ENCODE measurements at regions not wholly inside any gene's neighbourhood (a gene's known extent, or its start where the extent isn't known, plus 50 kb on each side); places are given as distances from the start of the nearest gene placed in this dataset.

GRCh38 chr16:50925758-50926357 is 184.0 kb downstream of the CYLD start:
- FAIRE-seq (no peak), DNase-seq (ENCODE audit: low spot score) (no peak)

GRCh38 chr16:50924759-50925545 is 183.1 kb downstream of the CYLD start:
- DNase-seq (ENCODE audit: low spot score) = no peak
- no peak for FAIRE-seq

- no peak for DNase-seq (ENCODE audit: low spot score)
- no peak for FAIRE-seq
Observed at GRCh38 chr16:50917950-50918703, 176.2 kb downstream of the CYLD start.

GRCh38 chr16:50916040-50916439 is 174.2 kb downstream of the CYLD start:
- DNase-seq (ENCODE audit: low spot score) (no peak), FAIRE-seq (no peak)

GRCh38 chr16:50915120-50915519 is 173.2 kb downstream of the CYLD start:
- no peak for FAIRE-seq
- no peak for DNase-seq (ENCODE audit: low spot score)

- no peak for DNase-seq (ENCODE audit: low spot score)
- FAIRE-seq = no peak
Observed at GRCh38 chr16:50910736-50911100, 168.8 kb downstream of the CYLD start.

- FAIRE-seq (no peak), DNase-seq (ENCODE audit: low spot score) (no peak)
Observed at GRCh38 chr16:50909831-50910735, 168.2 kb downstream of the CYLD start.

- FAIRE-seq (no peak), DNase-seq (ENCODE audit: low spot score) (no peak)
Observed at GRCh38 chr16:50908468-50908867, 166.6 kb downstream of the CYLD start.

GRCh38 chr16:50906454-50906853 is 164.6 kb downstream of the CYLD start:
- DNase-seq (ENCODE audit: low spot score) (no peak), FAIRE-seq (no peak)

GRCh38 chr16:50902457-50902856 is 160.6 kb downstream of the CYLD start:
- FAIRE-seq (no peak), DNase-seq (ENCODE audit: low spot score) (no peak)

- FAIRE-seq = no peak
- DNase-seq (ENCODE audit: low spot score) = no peak
Observed at GRCh38 chr16:50901062-50901461, 159.2 kb downstream of the CYLD start.

GRCh38 chr16:50900391-50900942 is 158.6 kb downstream of the CYLD start:
- DNase-seq (ENCODE audit: low spot score) = no peak
- no peak for FAIRE-seq

- DNase-seq (ENCODE audit: low spot score) (no peak), FAIRE-seq (no peak)
Observed at GRCh38 chr16:50899951-50900350, 158.1 kb downstream of the CYLD start.

- FAIRE-seq (no peak), DNase-seq (ENCODE audit: low spot score) (no peak)
Observed at GRCh38 chr16:50889746-50890145, 147.9 kb downstream of the CYLD start.

GRCh38 chr16:50889276-50889675 is 147.4 kb downstream of the CYLD start:
- no peak for DNase-seq (ENCODE audit: low spot score)
- no peak for FAIRE-seq

- FAIRE-seq = no peak
- DNase-seq (ENCODE audit: low spot score) = no peak
Observed at GRCh38 chr16:50888486-50889261, 146.8 kb downstream of the CYLD start.

- FAIRE-seq (no peak), DNase-seq (ENCODE audit: low spot score) (no peak)
Observed at GRCh38 chr16:50887500-50888298, 145.8 kb downstream of the CYLD start.

GRCh38 chr16:50884066-50884860 is 142.4 kb downstream of the CYLD start:
- DNase-seq (ENCODE audit: low spot score) (no peak), FAIRE-seq (no peak)

GRCh38 chr16:50881956-50882355 is 140.1 kb downstream of the CYLD start:
- no peak for FAIRE-seq
- DNase-seq (ENCODE audit: low spot score) = no peak
